HCT116 (cell line): ENCODE measurements at regions not wholly inside any gene's neighbourhood (a gene's known extent, or its start where the extent isn't known, plus 50 kb on each side); places are given as distances from the start of the nearest gene placed in this dataset.
"Not testable (repeated sequence)": the region's sequence is repeated elsewhere in the genome, so short reads cannot be mapped to it uniquely, and the experiment has no call there.

Experiments
- ATAC-seq: fragments of 200-7000 bp; cut with Tn5 transposase; 2 replicates; pipeline ENCODE4 v1.9.1; 2020; ENCODE audit warnings: mild to moderate bottlenecking, moderate library complexity
- BruUV-seq: library from RNA; stranded (reverse); fragments of 400-500 nt; replicated peaks from 2 replicates; lab custom pipeline; 2021; lab: Mats Ljungman, UMichigan
- CTCF ChIA-PET: fragments of 300-600 bp; sonication (Branson Sonifier 250); formaldehyde crosslinking; loops from one replicate; lab custom pipeline; 2021; ENCODE audit warnings: antibody characterized with exemption; lab: Charles Lee
- POLR2A ChIA-PET: fragments of 300-600, 350-600 bp; sonication (Branson Sonifier 250); formaldehyde crosslinking; loops from one replicate; lab custom pipeline; 2021; ENCODE audit warnings: antibody characterized with exemption; lab: Charles Lee
- RAD21 ChIA-PET, 2 experiments: fragments of 300-600 bp; sonication (Branson Sonifier 250); formaldehyde crosslinking; loops; one replicate each; lab custom pipeline; 2023; ENCODE audit warnings: low total read pairs in 2 of 2; ENCODE audit not compliant: uncharacterized antibody in 2 of 2, unreplicated experiment in 2 of 2, low non-redundant PET in 1 of 2; lab: Charles Lee
- DNase-seq: peaks from one replicate; pipeline ENCODE4 v3.0.0-alpha.2; 2010; ENCODE audit warnings: low read depth, low spot score
- H2AFZ ChIP-seq: fragments of 200-600 bp; shearing (Covaris generic), sonication (generic); 2 replicates; pipeline ENCODE4 v1.6.1; 2017; ENCODE audit warnings: low read depth, mixed run types, mixed read lengths, antibody characterized with exemption, low read length; ENCODE audit not compliant: poor library complexity, severe bottlenecking
- H3K27ac ChIP-seq: 2 replicates; pipeline ENCODE4 v1.5.1; 2012; ENCODE audit warnings: low read depth, low read length
- H3K27me3 ChIP-seq: fragments of 200-600 bp; sonication (generic); 2 replicates; pipeline ENCODE4 v1.6.1; 2016; ENCODE audit warnings: mixed run types, low read length, mixed read lengths; ENCODE audit not compliant: insufficient read depth
- H3K36me3 ChIP-seq, 2 experiments: fragments of 200-500 bp in 1 of 2; fragments of 200-600 bp in 1 of 2; sonication (Bioruptor generic) in 1 of 2; sonication (generic) in 1 of 2; 2 replicates each; pipeline versions ENCODE4 v1.5.1 to v1.6.1; 2014 to 2016; ENCODE audit warnings: low read length in 2 of 2, inconsistent platforms in 1 of 2, mixed read lengths in 1 of 2, mixed run types in 1 of 2; ENCODE audit not compliant: insufficient read depth in 2 of 2, control insufficient read depth in 1 of 2
- H3K4me1 ChIP-seq, 2 experiments: fragments of 200-600 bp in 1 of 2; sonication (generic) in 1 of 2; 2 replicates each; pipeline versions ENCODE4 v1.5.1 to v1.6.1; 2012 to 2017; ENCODE audit warnings: low read length in 2 of 2, inconsistent platforms in 1 of 2, mild to moderate bottlenecking in 1 of 2, mixed read lengths in 1 of 2, mixed run types in 1 of 2, moderate library complexity in 1 of 2; ENCODE audit not compliant: insufficient read depth in 2 of 2, control insufficient read depth in 1 of 2
- H3K4me2 ChIP-seq: fragments of 200-600 bp; sonication (generic); 2 replicates; pipeline ENCODE4 v1.6.1; 2017; ENCODE audit warnings: mixed run types, low read length, mixed read lengths
- H3K4me3 ChIP-seq, 2 experiments: fragments of 200-600 bp in 1 of 2; sonication (generic) in 1 of 2; replicated peaks in 1 of 2; 2 replicates each; pipeline ENCODE4 v1.5.1; 2011 to 2016; ENCODE audit warnings: low read length in 2 of 2, control low read depth in 1 of 2, low read depth in 1 of 2, mild to moderate bottlenecking in 1 of 2, mixed read lengths in 1 of 2, mixed run types in 1 of 2
- H3K79me2 ChIP-seq: fragments of 200-600 bp; sonication (generic); 2 replicates; pipeline ENCODE4 v1.6.1; 2017; ENCODE audit warnings: mild to moderate bottlenecking, mixed run types, low read length, moderate library complexity, mixed read lengths; ENCODE audit not compliant: insufficient read depth
- H3K9ac ChIP-seq: fragments of 200-600 bp; sonication (generic); 2 replicates; pipeline ENCODE4 v1.6.1; 2016; ENCODE audit warnings: low read length, mixed read lengths
- H3K9me2 ChIP-seq: fragments of 200-600 bp; sonication (generic), shearing (Covaris generic); 2 replicates; pipeline ENCODE4 v1.6.1; 2017; ENCODE audit warnings: mixed run types, mild to moderate bottlenecking, moderate library complexity; ENCODE audit not compliant: insufficient read depth
- H3K9me3 ChIP-seq, 2 experiments: fragments of 200-500 bp in 1 of 2; fragments of 200-600 bp in 1 of 2; sonication (Bioruptor generic) in 1 of 2; sonication (generic) in 1 of 2; 2 replicates each; pipeline ENCODE4 v1.6.1; 2014 to 2017; ENCODE audit warnings: low read length in 2 of 2, mixed read lengths in 2 of 2, inconsistent platforms in 1 of 2, low read depth in 1 of 2, mild to moderate bottlenecking in 1 of 2, mixed run types in 1 of 2, moderate library complexity in 1 of 2; ENCODE audit not compliant: control insufficient read depth in 1 of 2, insufficient read depth in 1 of 2
- H4K20me1 ChIP-seq: fragments of 200-600 bp; sonication (generic), shearing (Covaris generic); 2 replicates; pipeline ENCODE4 v1.6.1; 2017; ENCODE audit warnings: mixed run types, mild to moderate bottlenecking, moderate library complexity; ENCODE audit not compliant: insufficient read depth
- CBX3 ChIP-seq: IDR thresholded peaks from 2 replicates; pipeline ENCODE4 v1.6.1; 2012; ENCODE audit warnings: low read depth
- CTCF ChIP-seq, 3 experiments: fragments of 200-600 bp in 1 of 3; sonication (generic) in 1 of 3; IDR thresholded peaks in 2 of 3; conservative IDR thresholded peaks in 1 of 3; 2 replicates each; pipeline ENCODE4 v1.5.1; 2012 to 2017; ENCODE audit warnings: low read depth in 2 of 3, low read length in 2 of 3, antibody characterized with exemption in 1 of 3, borderline replicate concordance in 1 of 3, control low read depth in 1 of 3, mild to moderate bottlenecking in 1 of 3, mixed read lengths in 1 of 3, mixed run types in 1 of 3, moderate library complexity in 1 of 3; ENCODE audit not compliant: insufficient read depth in 1 of 3
- EGR1 ChIP-seq: IDR thresholded peaks from 2 replicates; pipeline ENCODE4 v1.6.1; 2012; ENCODE audit warnings: low read depth
- ELF1 ChIP-seq: IDR thresholded peaks from 2 replicates; pipeline ENCODE4 v1.6.1; 2012; ENCODE audit warnings: low read depth, borderline replicate concordance
- EZH2phosphoT487 ChIP-seq: fragments of 200-600 bp; IDR thresholded peaks from 2 replicates; pipeline ENCODE4 v1.6.1; 2018; ENCODE audit warnings: antibody characterized with exemption, borderline replicate concordance
- FOSL1 ChIP-seq: IDR thresholded peaks from 2 replicates; pipeline ENCODE4 v1.6.1; 2012; ENCODE audit warnings: low read depth
- MAX ChIP-seq: IDR thresholded peaks from 2 replicates; pipeline ENCODE4 v1.6.1; 2012
- POLR2A ChIP-seq: IDR thresholded peaks from 2 replicates; pipeline ENCODE4 v1.7.0; 2011; ENCODE audit warnings: borderline replicate concordance; ENCODE audit not compliant: insufficient read depth, insufficient read length; ENCODE audit errors: extremely low read depth
- POLR2AphosphoS5 ChIP-seq: IDR thresholded peaks from 2 replicates; pipeline ENCODE4 v1.6.1; 2011; ENCODE audit warnings: mild to moderate bottlenecking, low read depth, low read length, moderate library complexity
- RAD21 ChIP-seq: IDR thresholded peaks from 2 replicates; pipeline ENCODE4 v1.6.1; 2012; ENCODE audit warnings: low read depth, mild to moderate bottlenecking
- SIN3A ChIP-seq: IDR thresholded peaks from 2 replicates; pipeline ENCODE4 v1.6.1; 2012; ENCODE audit warnings: low read depth
- SP1 ChIP-seq: IDR thresholded peaks from 2 replicates; pipeline ENCODE4 v1.6.1; 2012; ENCODE audit warnings: low read depth
- SRF ChIP-seq: IDR thresholded peaks from 2 replicates; pipeline ENCODE4 v1.6.1; 2012; ENCODE audit warnings: low read depth
- TCF7L2 ChIP-seq: IDR thresholded peaks from 2 replicates; pipeline ENCODE4 v1.7.0; 2011; ENCODE audit warnings: borderline replicate concordance, inconsistent platforms; ENCODE audit not compliant: insufficient read depth, insufficient read length; ENCODE audit errors: extremely low read depth
- YY1 ChIP-seq: IDR thresholded peaks from 2 replicates; pipeline ENCODE4 v1.6.1; 2011; ENCODE audit warnings: low read length, low read depth, moderate library complexity, mild to moderate bottlenecking; ENCODE audit not compliant: insufficient replicate concordance; ENCODE audit errors: extremely low read depth
- ZNF274 ChIP-seq: fragments of 200-500 bp; sonication (Bioruptor generic); IDR thresholded peaks from 2 replicates; pipeline ENCODE4 v1.6.1; 2014; ENCODE audit warnings: mild to moderate bottlenecking, low read depth, low read length, inconsistent platforms
- intact Hi-C: fragments of 100-400 bp; cut with micrococcal nuclease; formaldehyde crosslinking; loops from 2 replicates; pipeline ENCODE4 v1.10.0; 2022

GRCh38 chr3:181484026-181484425, 227.7 kb upstream of the SOX2 start (continued):
- TF ChIP-seq MAX: no peak
- TF ChIP-seq FOSL1: no peak
- no peak for TF ChIP-seq POLR2A

GRCh38 chr3:181475146-181475545, 236.6 kb upstream of the SOX2 start:
- H3K27ac ChIP-seq, CTCF ChIA-PET, H3K4me1 ChIP-seq, H3K4me3 ChIP-seq, BruUV-seq, H3K9me3 ChIP-seq, intact Hi-C loops, H3K4me2 ChIP-seq, H3K36me3 ChIP-seq, RAD21 ChIA-PET, H3K9ac ChIP-seq, ATAC-seq, H3K27me3 ChIP-seq, DNase-seq, POLR2A ChIA-PET, H3K9me2 ChIP-seq, H2AFZ ChIP-seq, H3K79me2 ChIP-seq, H4K20me1 ChIP-seq: not testable (repeated sequence)

- ChIA-PET RAD21 (no interaction called here), CTCF (no interaction called here), POLR2A (no interaction called here)
- H3K36me3 ChIP-seq: no peaks in the 10 kb centered on the region
- no peak overlapping the region for H3K9ac ChIP-seq
- DNase-seq: no peak
- no peaks in the 10 kb centered on the region for H3K9me3 ChIP-seq
- no peaks in the 10 kb centered on the region for H3K9me2 ChIP-seq
- H3K27ac ChIP-seq: no peak overlapping the region
- no peaks in the 10 kb centered on the region for H3K79me2 ChIP-seq
- no peak overlapping the region for H3K4me2 ChIP-seq
- no peak overlapping the region for H3K4me3 ChIP-seq
- no peak overlapping the region for H2AFZ ChIP-seq
- TF ChIP-seq ELF1: no peak
- no peak for TF ChIP-seq POLR2A
- TF ChIP-seq YY1: no peak
- TF ChIP-seq ZNF274: no peak
- no peak for TF ChIP-seq CTCF (IDR thresholded peaks at IDR 0.05 in 2 of 3, conservative IDR thresholded peaks at IDR 0.05 in 1 of 3; ENCODE audit: borderline replicate concordance in 1 of 3, insufficient read depth in 1 of 3, low read depth in 2 of 3, low read length in 2 of 3)
- no peak for TF ChIP-seq POLR2AphosphoS5
- no peak for TF ChIP-seq CBX3
- no peak for TF ChIP-seq SP1
- no peak for TF ChIP-seq EGR1
- TF ChIP-seq SRF: no peak
- TF ChIP-seq RAD21: no peak
- TF ChIP-seq SIN3A: no peak
- no peak for TF ChIP-seq FOSL1
- TF ChIP-seq EZH2phosphoT487: no peak
- TF ChIP-seq TCF7L2: no peak
- ATAC-seq: no peak
- no peaks in the 10 kb centered on the region for H3K4me1 ChIP-seq
- intact Hi-C loops: no loop called here
- H4K20me1 ChIP-seq: no peaks in the 10 kb centered on the region
- no TSS peak for BruUV-seq
- H3K27me3 ChIP-seq: peaks cover 11% of the 10 kb centered on the region
Measured at GRCh38 chr3:181470349-181470748, 241.4 kb upstream of the SOX2 start.
